GM12864 (cell line): ENCODE measurements at regions not wholly inside any gene's neighbourhood (a gene's known extent, or its start where the extent isn't known, plus 50 kb on each side); places are given as distances from the start of the nearest gene placed in this dataset.
"Not testable (repeated sequence)": the region's sequence is repeated elsewhere in the genome, so short reads cannot be mapped to it uniquely, and the experiment has no call there.

Source experiments
- DNase-seq: peaks from one replicate; pipeline ENCODE4 v3.0.0-alpha.2; 2011; ENCODE audit warnings: low read depth
- H3K4me3 ChIP-seq: 2 replicates; pipeline ENCODE4 v1.5.1; 2011; ENCODE audit warnings: mild to moderate bottlenecking, low read depth, low read length, control low read depth
- CTCF ChIP-seq: IDR thresholded peaks from 2 replicates; pipeline ENCODE4 v1.5.1; 2011; ENCODE audit warnings: low read depth, mild to moderate bottlenecking, moderate library complexity, low read length, control low read depth, inconsistent platforms; ENCODE audit errors: missing control alignments

GRCh38 chr5:154653418-154653763 is 101.8 kb upstream of the LARP1 start:
- H3K4me3 ChIP-seq: no peak overlapping the region
- TF ChIP-seq CTCF: no peak
- DNase-seq: no peak

GRCh38 chr5:154652746-154653417 is 102.3 kb upstream of the LARP1 start:
- DNase-seq: no peak
- no peak overlapping the region for H3K4me3 ChIP-seq

GRCh38 chr5:154651795-154652194 is 103.4 kb upstream of the LARP1 start:
- not testable (repeated sequence) for DNase-seq, H3K4me3 ChIP-seq

More at GRCh38 chr5:154652746-154653417, 102.3 kb upstream of the LARP1 start:
- no peak for TF ChIP-seq CTCF

GRCh38 chr5:154648706-154649105 is 106.5 kb upstream of the LARP1 start:
- TF ChIP-seq CTCF: no peak
- DNase-seq: no peak
- no peak overlapping the region for H3K4me3 ChIP-seq

GRCh38 chr5:154648229-154648628 is 106.9 kb upstream of the LARP1 start:
- no peak overlapping the region for H3K4me3 ChIP-seq
- DNase-seq: no peak
- TF ChIP-seq CTCF: no peak

- TF ChIP-seq CTCF: no peak
- DNase-seq: no peak
- peak overlapping the region; percentile 43; the same call in 1 of the 2 replicates for H3K4me3 ChIP-seq
Measured at GRCh38 chr5:154647761-154648145, 107.4 kb upstream of the LARP1 start.

GRCh38 chr5:154647114-154647760 is 107.9 kb upstream of the LARP1 start:
- no peak for DNase-seq

More at GRCh38 chr5:154647114-154647760, 107.9 kb upstream of the LARP1 start:
- no peak for TF ChIP-seq CTCF
- H3K4me3 ChIP-seq: peak overlapping the region; percentile 43
